ENCODE measurements at regions not wholly inside any gene's neighbourhood (a gene's known extent, or its start where the extent isn't known, plus 50 kb on each side); places are given as distances from the start of the nearest gene placed in this dataset.

DNA sequence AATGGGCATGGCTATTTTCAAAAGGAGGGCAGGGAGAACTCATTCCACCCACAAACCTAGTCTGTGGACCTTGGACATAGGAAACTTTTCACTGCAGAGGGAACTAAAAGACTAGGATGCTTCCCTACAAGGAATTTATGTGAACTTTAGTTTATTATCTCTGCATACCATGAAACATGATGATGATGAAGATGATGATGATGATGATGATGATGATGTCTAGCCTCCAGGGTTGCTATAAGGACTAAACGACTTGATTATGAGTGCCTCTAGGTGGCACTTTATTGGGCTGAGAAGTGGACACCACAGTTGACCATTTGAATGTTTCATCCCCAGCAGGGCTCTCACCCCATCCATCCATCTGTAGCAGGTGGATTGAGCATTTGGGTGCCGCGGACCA lies 260.0 kb upstream of the TCF4 start:
- TF ChIP-seq, protein P1, sequence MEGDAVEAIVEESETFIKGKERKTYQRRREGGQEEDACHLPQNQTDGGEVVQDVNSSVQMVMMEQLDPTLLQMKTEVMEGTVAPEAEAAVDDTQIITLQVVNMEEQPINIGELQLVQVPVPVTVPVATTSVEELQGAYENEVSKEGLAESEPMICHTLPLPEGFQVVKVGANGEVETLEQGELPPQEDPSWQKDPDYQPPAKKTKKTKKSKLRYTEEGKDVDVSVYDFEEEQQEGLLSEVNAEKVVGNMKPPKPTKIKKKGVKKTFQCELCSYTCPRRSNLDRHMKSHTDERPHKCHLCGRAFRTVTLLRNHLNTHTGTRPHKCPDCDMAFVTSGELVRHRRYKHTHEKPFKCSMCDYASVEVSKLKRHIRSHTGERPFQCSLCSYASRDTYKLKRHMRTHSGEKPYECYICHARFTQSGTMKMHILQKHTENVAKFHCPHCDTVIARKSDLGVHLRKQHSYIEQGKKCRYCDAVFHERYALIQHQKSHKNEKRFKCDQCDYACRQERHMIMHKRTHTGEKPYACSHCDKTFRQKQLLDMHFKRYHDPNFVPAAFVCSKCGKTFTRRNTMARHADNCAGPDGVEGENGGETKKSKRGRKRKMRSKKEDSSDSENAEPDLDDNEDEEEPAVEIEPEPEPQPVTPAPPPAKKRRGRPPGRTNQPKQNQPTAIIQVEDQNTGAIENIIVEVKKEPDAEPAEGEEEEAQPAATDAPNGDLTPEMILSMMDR (IDR thresholded peaks at IDR 0.05): no peak
- TF ChIP-seq POLR2A (IDR thresholded peaks at IDR 0.05): no peak
- H3K4me1 ChIP-seq: no peaks in the 10 kb centered on the region
- H3K27ac ChIP-seq: no peak overlapping the region
- intact Hi-C loops (cut with DNase I; ENCODE audit: low total_unique reads): no loop called here
- WGBS, 2 donors: 90 to 95% methylated on average over 3 of the region's 3 CpGs
- DNase-seq: no peak
- H3K4me3 ChIP-seq: no peak overlapping the region
- no peaks in the 10 kb centered on the region for H3K9me3 ChIP-seq
- H3K27me3 ChIP-seq: no peaks in the 10 kb centered on the region
- H3K36me3 ChIP-seq (ENCODE audit: low read depth, missing control alignments): no peaks in the 10 kb centered on the region

GRCh38 chr18:55845221-55845620 lies 257.2 kb upstream of the TCF4 start:
- H3K36me3 ChIP-seq (ENCODE audit: low read depth, missing control alignments): no peaks in the 10 kb centered on the region
- no peaks in the 10 kb centered on the region for H3K9me3 ChIP-seq
- WGBS, 2 donors: 86 to 97% methylated on average over 4 of the region's 4 CpGs
- H3K4me3 ChIP-seq: no peak overlapping the region
- intact Hi-C loops (cut with DNase I; ENCODE audit: low total_unique reads): no loop called here
- no peaks in the 10 kb centered on the region for H3K27me3 ChIP-seq
- H3K27ac ChIP-seq: no peak overlapping the region
- no peaks in the 10 kb centered on the region for H3K4me1 ChIP-seq
- DNase-seq: no peak
- TF ChIP-seq, protein P1 (IDR thresholded peaks at IDR 0.05): no peak
- TF ChIP-seq POLR2A (IDR thresholded peaks at IDR 0.05): no peak

GRCh38 chr18:55844382-55844781 lies 256.4 kb upstream of the TCF4 start:
- TF ChIP-seq, protein P1 (IDR thresholded peaks at IDR 0.05): no peak
- TF ChIP-seq POLR2A (IDR thresholded peaks at IDR 0.05): no peak
- Histone ChIP-seq H3K27me3 (no peaks in the 10 kb centered on the region), H3K9me3 (no peaks in the 10 kb centered on the region), H3K4me1 (no peaks in the 10 kb centered on the region), H3K27ac (no peak overlapping the region), H3K36me3 (ENCODE audit: low read depth, missing control alignments) (no peaks in the 10 kb centered on the region), H3K4me3 (no peak overlapping the region)
- DNase-seq: no peak
- 53 to 60% methylated on average over 4 of the region's 4 CpGs for WGBS, 2 donors
- intact Hi-C loops (cut with DNase I; ENCODE audit: low total_unique reads): no loop called here

GRCh38 chr18:55841314-55841713 lies 253.3 kb upstream of the TCF4 start:
- no peaks in the 10 kb centered on the region for H3K9me3 ChIP-seq
- no peak overlapping the region for H3K4me3 ChIP-seq
- no peak for DNase-seq
- H3K27me3 ChIP-seq: no peaks in the 10 kb centered on the region
- no peak overlapping the region for H3K27ac ChIP-seq
- TF ChIP-seq, protein P1 (IDR thresholded peaks at IDR 0.05): no peak
- TF ChIP-seq POLR2A (IDR thresholded peaks at IDR 0.05): no peak
- intact Hi-C loops (cut with DNase I; ENCODE audit: low total_unique reads): no loop called here
- H3K4me1 ChIP-seq: no peaks in the 10 kb centered on the region
- no peaks in the 10 kb centered on the region for H3K36me3 ChIP-seq (ENCODE audit: low read depth, missing control alignments)
- 72 to 78% methylated on average over 2 of the region's 2 CpGs for WGBS, 2 donors

GRCh38 chr18:55840601-55841170 lies 252.7 kb upstream of the TCF4 start:
- peak overlapping the region in 1 of 2 donors; percentile 11 for H3K4me3 ChIP-seq
- no peaks in the 10 kb centered on the region for H3K36me3 ChIP-seq (ENCODE audit: low read depth, missing control alignments)
- intact Hi-C loops (cut with DNase I; ENCODE audit: low total_unique reads): no loop called here
- no peaks in the 10 kb centered on the region for H3K27me3 ChIP-seq
- WGBS, 2 donors: 76 to 80% methylated on average over 1 to 30 of the region's 30 CpGs
- TF ChIP-seq, protein P1 (IDR thresholded peaks at IDR 0.05): no peak
- TF ChIP-seq POLR2A (IDR thresholded peaks at IDR 0.05): no peak
- no peaks in the 10 kb centered on the region for H3K4me1 ChIP-seq
- DNase-seq: no peak
- no peaks in the 10 kb centered on the region for H3K9me3 ChIP-seq
- no peak overlapping the region for H3K27ac ChIP-seq
